ENCODE measurements at regions not wholly inside any gene's neighbourhood (a gene's known extent, or its start where the extent isn't known, plus 50 kb on each side); places are given as distances from the start of the nearest gene placed in this dataset.
"Not testable (repeated sequence)": the region's sequence is repeated elsewhere in the genome, so short reads cannot be mapped to it uniquely, and the experiment has no call there.

DNA sequence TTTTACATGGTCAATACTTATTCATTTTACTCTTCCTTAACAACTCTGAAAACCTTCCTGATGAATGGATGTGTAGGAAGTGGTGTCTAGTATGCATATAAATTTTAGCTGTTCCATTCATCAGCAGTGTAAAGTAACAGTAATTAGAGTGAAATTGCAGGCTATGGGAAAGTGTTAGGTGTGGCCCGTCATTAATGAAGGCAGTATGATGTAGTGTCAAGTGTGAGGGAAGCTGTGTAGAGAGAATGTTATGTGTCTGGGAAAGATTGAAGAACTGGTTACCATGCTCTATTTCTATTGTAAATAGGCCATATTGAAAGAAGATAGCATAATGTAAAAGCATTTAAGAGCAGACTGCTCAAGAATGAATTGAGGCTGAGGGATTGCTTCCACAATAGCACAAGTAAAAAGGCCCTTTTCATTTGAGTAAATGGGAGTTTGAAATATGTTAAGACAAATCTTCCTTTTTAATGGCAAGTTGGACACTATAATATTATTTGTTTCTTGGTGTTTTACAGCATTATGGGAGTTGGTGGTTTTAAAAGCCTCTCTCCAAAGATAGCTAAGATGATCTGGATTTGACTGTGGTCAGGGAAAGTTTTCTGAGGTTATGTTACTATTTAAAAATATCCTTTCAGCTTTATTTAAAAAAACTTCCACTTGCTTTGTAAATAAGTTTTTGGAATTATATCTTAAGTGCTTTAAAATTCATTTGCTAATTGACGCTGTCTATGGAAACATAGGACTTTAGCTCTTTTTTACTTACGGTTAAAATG, 401.0 kb upstream of the ZEB2 start:
- DNase-seq: no peak

DNA sequence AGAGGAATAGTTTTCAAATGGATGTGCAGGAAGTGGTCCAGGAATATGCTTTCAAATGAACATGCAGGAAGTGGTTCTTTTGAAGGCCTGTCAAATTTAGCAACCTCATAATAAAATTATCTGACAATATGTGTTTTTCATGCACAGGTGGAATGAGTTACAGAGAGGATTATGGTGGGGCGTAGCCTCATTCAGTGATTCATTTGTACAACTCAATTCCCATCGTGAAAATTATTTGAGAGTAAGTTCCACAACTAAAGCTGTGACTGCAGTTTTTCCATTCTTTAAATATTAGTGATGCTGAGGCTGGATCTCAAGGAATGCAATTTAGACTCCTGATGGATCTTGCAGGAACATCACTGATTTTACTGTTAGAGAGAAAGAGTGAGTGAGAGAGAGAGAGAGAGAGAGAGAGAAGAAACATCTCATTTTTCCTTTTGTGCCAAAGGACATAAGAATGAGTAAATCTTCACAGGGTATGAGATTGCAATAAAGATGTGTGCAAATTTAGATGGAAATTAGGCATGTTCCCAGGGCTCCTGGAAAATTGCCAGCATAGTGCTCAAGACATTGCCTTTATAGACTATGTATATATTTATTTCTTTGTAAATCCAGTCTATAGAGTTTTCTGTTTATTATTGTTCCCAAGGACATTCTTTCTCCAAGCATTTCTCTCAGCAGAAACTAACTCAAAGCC, 394.9 kb upstream of the ZEB2 start:
- DNase-seq: no peak

DNA sequence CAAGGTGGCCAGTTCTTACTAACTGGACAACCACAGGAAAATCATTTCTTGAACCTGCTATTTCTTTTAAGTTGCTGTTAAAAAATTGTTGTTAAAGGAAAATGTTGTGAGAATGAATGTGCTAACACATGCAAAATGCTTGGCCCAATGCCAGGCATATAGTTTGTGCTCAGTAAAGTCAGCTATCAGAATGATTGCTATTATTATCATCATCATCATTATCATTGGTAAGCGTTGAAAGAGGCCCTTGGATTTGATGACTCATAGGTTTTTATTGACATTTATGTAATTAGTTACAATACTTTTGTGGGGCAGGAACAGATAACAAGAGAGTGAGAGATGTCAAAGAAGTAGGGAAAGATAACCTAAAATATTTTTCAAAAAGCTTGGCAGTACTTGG, 394.2 kb upstream of the ZEB2 start:
- DNase-seq: no peak

DNA sequence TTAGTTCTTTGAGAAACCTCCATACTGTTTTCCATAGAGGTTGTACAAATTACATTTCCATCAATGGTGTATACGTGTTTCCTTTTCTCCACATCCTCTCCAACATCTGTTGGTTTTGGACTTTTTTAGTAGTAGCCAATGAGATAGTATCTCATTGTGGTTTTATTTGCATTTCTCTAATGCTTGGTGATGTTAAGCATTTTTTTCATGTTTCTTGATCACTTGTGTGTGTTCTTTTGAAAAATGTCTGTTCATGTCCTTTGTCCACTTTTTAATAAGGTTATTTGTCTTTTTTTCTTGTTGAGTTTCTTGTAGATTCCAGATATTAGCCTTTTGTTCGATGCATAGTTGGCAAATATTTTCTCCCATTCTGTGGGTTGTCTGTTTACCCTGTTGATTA, 392.3 kb upstream of the ZEB2 start:
- no peak for DNase-seq

DNA sequence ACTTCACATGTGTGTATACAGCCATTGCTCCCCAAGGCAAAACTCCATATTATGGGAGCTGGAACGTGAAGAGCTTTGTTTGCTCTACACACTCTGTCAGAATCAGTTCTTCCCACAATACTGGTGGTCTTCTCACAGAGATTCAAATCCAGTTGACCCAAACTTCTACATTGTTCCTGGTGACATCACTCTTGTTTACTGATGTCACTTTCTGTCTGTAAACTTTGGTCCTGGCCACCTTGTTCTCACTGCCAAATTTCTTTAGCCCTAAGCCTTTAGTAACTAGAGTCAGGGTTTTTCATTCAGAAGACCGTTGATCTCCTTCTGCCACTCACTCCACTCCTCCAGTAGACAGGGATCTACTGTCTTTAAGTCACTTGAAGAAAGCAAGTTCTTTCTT, 386.0 kb upstream of the ZEB2 start:
- DNase-seq: no peak

DNA sequence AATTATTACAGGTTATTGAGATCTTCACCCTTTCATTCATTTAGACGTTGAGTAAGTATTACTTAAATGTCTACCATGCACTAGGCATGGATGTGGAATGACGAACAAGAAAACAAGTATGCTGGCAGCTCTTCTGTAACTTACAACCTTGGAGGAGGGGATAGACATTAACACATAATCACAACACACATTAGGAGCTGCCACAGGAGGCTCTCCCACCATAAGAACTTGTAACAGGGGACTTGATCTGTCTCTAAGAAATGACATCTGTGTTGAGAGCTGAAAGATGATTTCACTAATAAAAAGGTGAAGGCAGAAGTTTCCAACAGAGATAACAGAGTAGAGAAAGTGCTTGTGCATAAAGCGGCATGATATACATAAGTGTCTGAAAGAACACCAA, 384.7 kb upstream of the ZEB2 start:
- no peak for DNase-seq

DNA sequence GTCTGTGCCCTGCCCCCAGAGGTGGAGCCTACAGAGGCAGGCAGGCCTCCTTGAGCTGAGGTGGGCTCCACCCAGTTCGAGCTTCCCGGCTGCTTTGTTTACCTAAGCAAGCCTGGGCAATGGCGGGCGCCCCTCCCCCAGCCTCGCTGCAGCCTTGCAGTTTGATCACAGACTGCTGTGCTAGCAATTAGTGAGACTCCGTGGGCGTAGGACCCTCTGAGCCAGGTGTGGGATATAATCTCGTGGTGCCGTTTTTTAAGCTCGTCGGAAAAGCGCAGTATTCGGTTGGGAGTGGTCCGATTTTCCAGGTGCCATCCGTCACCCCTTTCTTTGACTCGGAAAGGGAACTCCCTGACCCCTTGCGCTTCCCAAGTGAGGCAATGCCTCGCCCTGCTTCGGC, 383.1 kb upstream of the ZEB2 start:
- DNase-seq: not testable (repeated sequence)

DNA sequence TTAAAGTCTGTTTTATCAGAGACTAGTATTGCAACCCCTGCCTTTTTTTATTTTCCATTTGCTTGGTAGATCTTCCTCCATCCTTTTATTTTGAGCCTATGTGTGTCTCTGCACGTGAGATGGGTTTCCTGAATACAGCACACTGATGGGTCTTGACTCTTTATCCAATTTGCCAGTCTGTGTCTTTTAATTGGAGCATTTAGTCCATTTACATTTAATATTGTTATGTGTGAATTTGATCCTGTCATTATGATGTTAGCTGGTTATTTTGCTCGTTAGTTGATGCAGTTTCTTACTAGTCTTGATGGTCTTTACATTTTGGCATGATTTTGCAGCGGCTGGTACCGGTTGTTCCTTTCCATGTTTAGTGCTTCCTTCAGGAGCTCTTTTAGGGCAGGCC, 381.5 kb upstream of the ZEB2 start:
- DNase-seq: not testable (repeated sequence)

DNA sequence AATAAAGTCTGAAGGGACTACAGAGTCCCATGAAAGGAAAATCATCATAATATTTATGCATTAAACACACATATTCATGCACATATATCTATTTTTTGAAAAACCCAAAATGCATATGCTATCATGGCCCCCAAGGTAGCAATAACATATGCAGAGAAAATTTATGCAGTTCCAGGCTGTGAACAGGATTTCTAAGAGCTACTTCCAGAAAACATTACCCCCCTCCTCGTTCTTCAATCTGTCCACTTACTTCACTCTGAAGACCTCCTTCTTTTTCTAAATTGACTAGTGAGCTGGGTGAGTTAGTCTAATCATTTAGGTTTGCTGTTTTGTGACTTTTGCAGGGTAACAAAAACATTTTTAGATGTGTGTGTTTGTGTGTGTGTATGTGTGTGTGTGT, 376.4 kb upstream of the ZEB2 start:
- no peak for DNase-seq

DNA sequence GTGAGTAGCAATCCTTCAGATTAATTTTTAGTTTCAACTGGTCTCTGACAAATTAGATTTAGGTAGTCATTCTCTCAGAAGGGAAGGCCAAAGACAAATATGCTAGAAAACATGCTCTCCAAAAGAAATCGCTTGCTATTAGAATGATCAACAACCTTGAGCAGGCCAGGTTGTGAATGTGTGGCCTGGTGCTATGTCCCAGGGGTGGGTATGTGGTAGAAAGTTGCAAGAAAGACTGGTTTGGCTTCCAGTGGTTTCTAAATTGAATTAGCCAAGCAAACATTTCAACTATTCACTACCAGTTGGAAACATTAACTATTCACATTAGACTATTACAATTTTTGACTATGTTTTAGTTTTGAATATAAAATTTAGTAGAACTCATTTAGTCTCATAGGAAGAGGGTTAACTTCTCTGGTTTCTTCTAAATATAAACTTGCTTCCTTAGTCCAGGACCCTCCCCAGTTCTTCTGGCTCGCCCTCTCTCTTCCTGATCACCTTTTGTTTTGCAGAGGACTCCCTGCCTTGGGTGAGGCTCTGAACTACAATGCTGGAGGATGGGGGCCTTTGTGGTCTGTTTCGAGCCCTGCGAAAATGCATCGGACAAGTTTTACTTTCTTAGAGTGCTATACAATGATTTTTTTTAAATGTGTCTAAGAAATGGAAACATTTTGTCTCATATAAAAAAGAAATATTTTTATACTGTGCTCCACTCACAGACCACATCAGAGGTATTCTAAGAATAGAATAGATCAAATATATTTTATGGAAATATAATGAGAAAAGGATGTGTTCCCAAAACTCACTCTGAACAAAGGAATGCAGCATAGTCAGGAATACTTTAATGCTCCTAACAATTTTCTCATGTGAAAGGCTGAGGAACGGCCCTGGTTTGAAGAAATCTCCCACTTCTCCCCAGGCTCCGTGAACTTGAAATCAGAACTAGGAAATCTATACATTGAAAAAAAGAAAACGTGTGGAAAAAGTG, 375.0 kb upstream of the ZEB2 start:
- DNase-seq: no peak

DNA sequence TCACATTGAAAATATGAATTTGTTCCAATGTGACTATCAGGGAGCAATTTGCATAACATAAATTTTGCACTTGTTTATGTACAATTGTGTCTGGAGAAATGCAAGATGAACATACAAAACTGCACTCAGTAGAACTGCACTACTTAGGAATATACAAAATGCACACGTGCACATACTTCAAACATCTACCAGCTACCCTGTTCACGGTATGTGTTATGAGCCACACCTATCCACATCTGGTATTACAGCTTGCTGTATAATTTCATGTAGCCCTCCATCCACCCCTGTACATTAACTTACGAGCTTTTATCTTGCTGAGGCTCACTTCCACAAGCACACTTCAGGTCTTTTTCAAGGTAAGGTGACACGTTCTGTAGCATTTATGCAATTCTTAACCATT, 373.5 kb upstream of the ZEB2 start:
- no peak for DNase-seq

DNA sequence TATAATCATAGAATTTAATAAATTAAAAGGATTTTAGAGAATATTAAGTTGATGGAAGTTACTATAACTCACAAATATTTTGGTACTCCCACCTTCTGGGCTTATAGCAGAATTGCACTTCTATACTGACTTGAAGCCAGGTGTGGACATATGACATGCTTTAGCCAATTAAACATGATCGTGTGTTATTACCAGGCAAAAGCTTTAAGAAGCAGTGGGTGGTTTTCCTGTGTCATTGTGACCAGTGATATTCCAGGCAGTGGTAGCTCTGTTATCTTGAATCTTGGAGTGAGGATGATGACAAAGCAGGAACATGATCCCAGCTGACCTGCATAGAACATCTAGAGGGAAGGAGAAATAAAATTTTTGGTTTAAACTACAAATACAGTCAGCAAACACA, 370.9 kb upstream of the ZEB2 start:
- DNase-seq: no peak

DNA sequence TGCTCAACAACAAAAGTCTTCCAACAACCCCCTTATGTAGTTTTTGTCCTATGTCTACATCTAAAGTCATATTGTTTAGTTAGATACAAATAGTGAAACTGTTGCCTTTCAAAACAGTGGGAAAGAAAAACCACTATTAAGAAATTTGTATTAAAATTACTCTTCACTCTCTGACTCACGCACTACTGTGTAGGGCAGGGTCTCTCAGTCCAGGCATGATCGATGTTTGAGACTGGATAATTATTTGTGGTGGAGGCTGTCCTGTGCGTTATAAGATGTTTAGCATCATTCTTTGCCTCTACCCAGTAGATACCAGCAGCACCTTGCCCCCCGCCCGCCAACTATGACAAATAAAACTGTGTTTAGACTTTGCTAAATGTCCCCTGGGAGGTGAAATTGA, 369.4 kb upstream of the ZEB2 start:
- DNase-seq: no peak

DNA sequence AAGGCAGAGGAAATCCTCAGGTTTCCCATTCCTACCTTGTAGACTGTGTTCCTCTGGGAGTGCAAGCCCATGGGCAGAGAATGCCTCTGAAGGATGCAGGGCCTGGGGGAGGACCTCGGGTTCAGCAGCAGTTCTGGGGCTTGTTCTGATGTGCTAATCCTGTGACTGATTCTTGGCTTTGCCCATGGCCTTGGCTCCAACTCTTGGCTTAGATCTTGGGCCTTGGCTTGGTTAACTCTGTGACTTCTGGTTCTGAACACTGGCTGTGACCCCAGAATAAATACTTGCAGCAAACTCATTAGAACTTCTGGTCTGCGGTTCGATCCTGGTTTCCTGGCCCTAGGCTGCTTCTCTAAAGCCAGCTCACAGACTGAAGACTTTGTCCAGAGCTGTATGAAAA, 366.9 kb upstream of the ZEB2 start:
- DNase-seq: no peak

DNA sequence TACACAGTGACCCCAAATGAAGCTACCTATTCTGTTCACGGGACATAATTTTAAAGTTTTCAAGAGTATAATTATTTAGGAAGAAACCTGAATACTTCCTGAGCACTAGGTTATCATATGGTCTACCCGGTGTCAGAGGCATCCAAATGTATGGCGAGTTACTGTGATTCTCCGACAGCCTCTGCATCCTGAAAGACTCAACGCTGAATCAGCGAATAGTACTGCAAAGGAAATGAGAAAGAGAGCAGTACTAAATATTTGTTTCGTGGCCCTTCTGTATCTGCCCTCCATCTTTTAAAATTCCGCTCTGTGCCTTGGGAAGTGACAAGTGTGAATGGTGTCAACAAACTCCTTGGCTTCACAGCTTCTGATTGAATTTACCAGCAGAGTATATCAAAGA, 358.0 kb upstream of the ZEB2 start:
- DNase-seq: no peak

DNA sequence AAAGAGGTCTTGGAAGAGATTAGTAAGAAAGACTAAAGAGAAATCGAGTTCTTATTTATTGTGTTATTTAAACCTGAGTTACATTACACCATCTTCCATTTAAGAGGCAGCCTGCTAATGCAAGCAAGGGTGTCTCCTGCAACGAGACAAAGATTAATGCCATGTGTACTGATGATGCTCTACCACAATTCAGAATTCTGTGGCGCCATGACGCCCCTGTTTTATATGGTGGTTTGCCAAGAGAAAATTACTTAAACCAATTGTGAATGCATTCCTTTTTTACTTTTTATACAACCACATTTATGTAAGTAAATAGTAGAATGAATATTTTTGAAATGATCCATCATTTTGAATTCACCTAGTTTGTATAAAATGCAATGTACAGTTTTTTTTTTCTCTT, 356.1 kb upstream of the ZEB2 start:
- no peak for DNase-seq

DNA sequence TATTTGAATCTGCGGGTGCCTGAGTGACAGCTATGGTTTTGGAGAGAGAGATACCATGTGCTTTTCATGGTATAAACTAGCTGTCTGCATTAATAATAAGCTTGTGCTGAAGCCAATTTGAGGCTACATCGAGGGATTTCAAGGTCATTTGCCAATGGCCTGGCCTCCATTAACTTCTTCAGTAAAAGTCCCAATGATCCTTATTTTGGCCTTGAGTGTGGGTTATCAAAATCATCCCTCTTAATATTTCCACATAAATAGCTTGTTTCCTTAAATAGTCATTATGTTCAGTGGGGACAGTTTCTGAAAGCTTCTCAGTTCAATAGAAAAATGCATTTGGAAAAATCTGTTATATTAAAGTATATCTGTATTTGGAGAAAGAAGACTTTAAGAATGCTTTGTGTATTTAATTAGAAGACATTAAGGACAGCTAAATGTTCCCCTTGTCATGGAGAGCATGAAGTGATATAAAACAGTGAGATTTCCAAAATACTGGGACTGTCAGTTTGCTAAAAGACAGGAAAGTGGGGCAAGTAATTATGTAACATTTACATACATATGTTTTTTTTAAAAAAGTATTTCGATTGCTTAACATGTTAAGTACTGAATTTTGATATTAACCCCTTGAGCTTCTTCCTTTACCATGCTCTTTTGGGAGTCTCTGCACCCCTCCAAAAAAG, 355.5 kb upstream of the ZEB2 start:
- DNase-seq: no peak

DNA sequence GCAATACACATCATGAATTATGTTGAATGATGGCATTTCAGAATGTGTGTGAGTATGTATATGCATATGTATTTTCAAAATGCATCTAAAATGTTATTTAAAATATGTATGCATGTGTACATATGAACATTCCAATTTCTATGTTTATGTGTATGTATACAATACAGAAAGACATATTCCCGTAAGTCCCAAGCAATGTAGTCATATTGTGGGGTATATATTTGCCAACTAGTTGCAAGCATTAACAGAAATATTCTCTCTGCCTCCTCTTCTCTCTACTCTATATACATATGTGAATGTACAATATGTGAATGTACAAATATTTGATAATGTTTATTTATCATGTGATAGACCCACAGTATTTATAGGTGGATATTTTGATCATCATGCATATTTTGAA, 345.8 kb upstream of the ZEB2 start:
- DNase-seq: no peak

DNA sequence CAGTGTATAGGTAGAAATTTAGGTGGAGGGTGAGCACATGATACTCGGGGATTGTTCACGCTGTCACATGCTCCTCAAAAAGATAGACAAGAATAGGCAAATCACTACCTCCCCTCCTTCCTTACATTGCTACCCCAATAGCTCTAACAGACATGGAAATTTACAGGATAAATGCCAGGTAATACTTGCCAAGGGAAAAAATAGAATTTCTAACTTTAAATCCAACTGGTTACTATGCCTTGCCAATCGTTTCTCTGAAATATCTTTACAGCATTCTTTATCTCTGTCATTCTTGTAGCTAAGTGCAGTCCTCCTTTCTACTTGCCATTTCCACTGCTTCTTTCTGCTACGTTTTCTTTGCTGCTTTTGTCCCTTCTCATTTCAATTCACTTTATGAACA, 339.8 kb upstream of the ZEB2 start:
- DNase-seq: no peak

DNA sequence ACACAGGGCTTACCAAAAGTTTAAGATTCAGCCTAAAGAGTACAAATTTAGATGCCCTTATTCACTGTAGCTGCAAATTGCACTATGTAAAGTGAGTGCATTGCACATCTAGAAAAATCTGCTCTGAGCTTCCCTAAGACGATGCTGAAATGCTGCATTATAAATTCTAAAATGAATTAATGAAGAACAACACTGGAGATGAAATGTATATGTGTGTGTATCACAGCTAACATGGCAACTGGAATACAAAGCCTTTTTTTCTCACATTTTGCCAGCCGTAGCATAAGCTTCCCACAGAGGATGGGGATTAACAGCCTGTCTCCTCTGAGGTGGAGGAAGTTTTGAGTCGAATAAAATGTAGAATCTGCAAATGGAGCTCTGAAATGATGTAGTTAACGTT, 338.3 kb upstream of the ZEB2 start:
- DNase-seq: no peak

DNA sequence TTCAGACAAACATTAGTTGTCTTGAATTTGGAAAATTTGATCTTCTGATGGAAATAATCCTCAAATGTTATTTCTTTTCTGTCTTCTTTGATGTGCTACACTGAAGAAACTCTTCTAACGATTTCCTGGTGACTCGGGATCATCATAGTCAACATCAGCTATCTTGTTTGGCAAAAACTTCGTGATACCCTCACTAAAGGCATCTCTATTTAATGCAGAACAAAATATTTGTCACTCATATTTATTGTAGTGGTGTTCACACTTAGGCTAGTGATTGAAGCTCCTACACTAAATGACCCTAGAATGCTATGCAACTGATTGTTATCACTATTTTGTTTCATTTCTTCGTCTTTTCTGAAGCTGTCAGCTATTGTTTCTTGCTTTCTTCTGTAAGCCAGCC, 334.7 kb upstream of the ZEB2 start:
- DNase-seq: no peak

DNA sequence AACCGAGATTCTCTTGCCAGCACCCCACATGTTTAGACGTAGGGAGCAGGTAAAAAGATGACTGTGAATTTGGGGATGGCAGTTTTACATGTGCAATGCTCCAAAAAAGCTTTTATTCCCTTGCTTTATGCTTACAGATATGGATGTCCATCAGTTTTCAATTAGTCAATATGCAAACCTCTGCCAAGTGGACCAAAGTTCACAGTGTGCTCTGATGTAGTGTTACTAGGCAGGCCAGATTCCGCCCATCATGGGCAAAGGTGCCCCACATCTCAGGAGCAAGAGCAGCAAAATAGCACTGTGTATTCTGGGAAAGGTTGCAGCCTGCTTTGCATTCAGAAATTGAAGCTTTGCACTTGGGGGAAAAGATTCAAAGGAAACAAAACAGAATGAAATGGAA, 329.7 kb upstream of the ZEB2 start:
- no peak for DNase-seq

DNA sequence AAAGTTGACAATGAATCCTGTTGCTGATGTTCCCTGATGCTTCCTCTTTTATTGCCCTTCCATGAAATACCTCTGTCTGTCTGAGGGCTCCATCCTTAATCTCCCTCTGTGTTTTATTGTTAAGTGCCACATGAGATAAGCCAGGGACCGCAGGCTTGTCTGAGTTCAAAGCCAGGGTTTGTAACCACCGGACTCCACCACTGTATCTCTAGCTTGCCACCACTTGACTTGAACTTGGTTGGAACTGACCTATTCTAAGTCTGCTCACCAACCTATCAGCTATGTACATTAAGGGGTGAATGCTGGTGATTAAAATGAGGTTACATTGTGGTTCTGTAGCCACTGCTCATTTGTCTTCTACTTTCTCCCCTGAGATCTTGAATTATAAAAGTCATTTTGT, 328.5 kb upstream of the ZEB2 start:
- no peak for DNase-seq
